ENCODE measurements at regions not wholly inside any gene's neighbourhood (a gene's known extent, or its start where the extent isn't known, plus 50 kb on each side); places are given as distances from the start of the nearest gene placed in this dataset.

- H3K27me3 ChIP-seq (ENCODE audit: control insufficient read depth, insufficient read depth, low read length), result no peaks in the 10 kb centered on the region
- H3K36me3 ChIP-seq (ENCODE audit: control insufficient read depth, insufficient read depth, low read length), result no peaks in the 10 kb centered on the region
- no peak for TF ChIP-seq CTCF (IDR thresholded peaks at IDR 0.05; ENCODE audit: insufficient read depth, low read length, severe bottlenecking)
- FAIRE-seq, result peak; percentile 94
- DNase-seq (ENCODE audit: low read depth), result peak; percentile 78
- H3K4me3 ChIP-seq (ENCODE audit: low read depth, low read length), result no peak overlapping the region
Measured at GRCh38 chr2:16126517-16127275, 186.3 kb downstream of the MYCN start.

- Histone ChIP-seq H3K4me3 (ENCODE audit: low read depth, low read length) (no peak overlapping the region), H3K27me3 (ENCODE audit: control insufficient read depth, insufficient read depth, low read length) (no peaks in the 10 kb centered on the region), H3K36me3 (ENCODE audit: control insufficient read depth, insufficient read depth, low read length) (no peaks in the 10 kb centered on the region)
- FAIRE-seq (no peak), DNase-seq (ENCODE audit: low read depth) (no peak)
- no peak for TF ChIP-seq CTCF (IDR thresholded peaks at IDR 0.05; ENCODE audit: insufficient read depth, low read length, severe bottlenecking)
Measured at GRCh38 chr2:16125614-16126516, 185.5 kb downstream of the MYCN start.

- no peak for FAIRE-seq
Measured at GRCh38 chr2:16124881-16125613, 184.7 kb downstream of the MYCN start.

GRCh38 chr2:16123856-16124780 lies 183.8 kb downstream of the MYCN start:
- FAIRE-seq, result no peak

More at GRCh38 chr2:16124881-16125613, 184.7 kb downstream of the MYCN start:
- DNase-seq (ENCODE audit: low read depth), result no peak
- H3K4me3 ChIP-seq (ENCODE audit: low read depth, low read length), result no peak overlapping the region
- TF ChIP-seq CTCF (IDR thresholded peaks at IDR 0.05; ENCODE audit: insufficient read depth, low read length, severe bottlenecking), result no peak
- no peaks in the 10 kb centered on the region for H3K36me3 ChIP-seq (ENCODE audit: control insufficient read depth, insufficient read depth, low read length)
- no peaks in the 10 kb centered on the region for H3K27me3 ChIP-seq (ENCODE audit: control insufficient read depth, insufficient read depth, low read length)

More at GRCh38 chr2:16123856-16124780, 183.8 kb downstream of the MYCN start:
- Histone ChIP-seq H3K27me3 (ENCODE audit: control insufficient read depth, insufficient read depth, low read length) (no peaks in the 10 kb centered on the region), H3K4me3 (ENCODE audit: low read depth, low read length) (no peak overlapping the region), H3K36me3 (ENCODE audit: control insufficient read depth, insufficient read depth, low read length) (no peaks in the 10 kb centered on the region)
- no peak for TF ChIP-seq CTCF (IDR thresholded peaks at IDR 0.05; ENCODE audit: insufficient read depth, low read length, severe bottlenecking)
- DNase-seq (ENCODE audit: low read depth), result no peak
